Thyroid gland (tissue), 4 donors: ENCODE measurements at regions not wholly inside any gene's neighbourhood (a gene's known extent, or its start where the extent isn't known, plus 50 kb on each side); places are given as distances from the start of the nearest gene placed in this dataset.

ENCODE experiments used
- CTCF ChIP-seq, 6 experiments: fragments of 200-600 bp in 3 of 6; fragments of 450-650 bp in 3 of 6; sonication (generic) in 3 of 6; IDR thresholded peaks; one replicate each; pipeline ENCODE4 v1.5.1; 2016 to 2019; ENCODE audit warnings: antibody characterized with exemption in 6 of 6, mild to moderate bottlenecking in 2 of 6, inconsistent platforms in 1 of 6, moderate library complexity in 1 of 6
- POLR2A ChIP-seq, 2 donors: fragments of 450-650 bp; IDR thresholded peaks; one replicate each; pipeline ENCODE4 v1.6.1; 2017; ENCODE audit warnings: antibody characterized with exemption in 2 of 2, mild to moderate bottlenecking in 2 of 2, moderate library complexity in 1 of 2

- TF ChIP-seq CTCF (IDR thresholded peaks at IDR 0.05) (no peak), POLR2A (IDR thresholded peaks at IDR 0.05) (no peak)
Measured at GRCh38 chr18:78113136-78113939, 863.7 kb downstream of the GALR1 start.
